ENCODE measurements at regions not wholly inside any gene's neighbourhood (a gene's known extent, or its start where the extent isn't known, plus 50 kb on each side); places are given as distances from the start of the nearest gene placed in this dataset.

- H3K9me3 Mint-ChIP-seq (ENCODE audit: low read depth): peaks cover 5% of the 10 kb centered on the region
Observed at GRCh38 chr1:57553666-57554065, 129.8 kb upstream of the DAB1 start.

GRCh38 chr1:57551476-57551875 lies 127.6 kb upstream of the DAB1 start:
- peaks cover 13% of the 10 kb centered on the region for H3K27me3 Mint-ChIP-seq (ENCODE audit: low read depth)
- DNase-seq (ENCODE audit: low spot score): no peak
- no peak overlapping the region for H3K27ac Mint-ChIP-seq (ENCODE audit: unreplicated experiment)
- peaks cover under 1% of the 10 kb centered on the region for H3K9me3 Mint-ChIP-seq (ENCODE audit: low read depth)
- TF ChIP-seq CTCF (IDR thresholded peaks at IDR 0.05): no peak
- no peaks in the 10 kb centered on the region for H3K36me3 Mint-ChIP-seq (ENCODE audit: low read depth)
- H3K4me3 Mint-ChIP-seq (ENCODE audit: unreplicated experiment): no peak overlapping the region
- H3K4me1 Mint-ChIP-seq (ENCODE audit: low read depth): no peaks in the 10 kb centered on the region

More at GRCh38 chr1:57553666-57554065, 129.8 kb upstream of the DAB1 start:
- no peak overlapping the region for H3K27ac Mint-ChIP-seq (ENCODE audit: unreplicated experiment)
- H3K4me1 Mint-ChIP-seq (ENCODE audit: low read depth): no peaks in the 10 kb centered on the region
- TF ChIP-seq CTCF (IDR thresholded peaks at IDR 0.05): no peak
- no peak overlapping the region for H3K4me3 Mint-ChIP-seq (ENCODE audit: unreplicated experiment)
- H3K36me3 Mint-ChIP-seq (ENCODE audit: low read depth): no peaks in the 10 kb centered on the region
- peaks cover 12% of the 10 kb centered on the region for H3K27me3 Mint-ChIP-seq (ENCODE audit: low read depth)
- DNase-seq (ENCODE audit: low spot score): no peak

- H3K27ac Mint-ChIP-seq (ENCODE audit: unreplicated experiment): no peak overlapping the region
- no peaks in the 10 kb centered on the region for H3K36me3 Mint-ChIP-seq (ENCODE audit: low read depth)
- no peak for TF ChIP-seq CTCF (IDR thresholded peaks at IDR 0.05)
- no peaks in the 10 kb centered on the region for H3K4me1 Mint-ChIP-seq (ENCODE audit: low read depth)
- no peak overlapping the region for H3K4me3 Mint-ChIP-seq (ENCODE audit: unreplicated experiment)
- no peaks in the 10 kb centered on the region for H3K9me3 Mint-ChIP-seq (ENCODE audit: low read depth)
- H3K27me3 Mint-ChIP-seq (ENCODE audit: low read depth): peaks cover 13% of the 10 kb centered on the region
- no peak for DNase-seq (ENCODE audit: low spot score)
Observed at GRCh38 chr1:57550092-57550491, 126.2 kb upstream of the DAB1 start.

GRCh38 chr1:57549300-57549699 lies 125.4 kb upstream of the DAB1 start:
- Mint-ChIP-seq H3K36me3 (ENCODE audit: low read depth) (no peaks in the 10 kb centered on the region), H3K4me1 (ENCODE audit: low read depth) (no peaks in the 10 kb centered on the region), H3K9me3 (ENCODE audit: low read depth) (peaks cover 2% of the 10 kb centered on the region), H3K27ac (ENCODE audit: unreplicated experiment) (no peak overlapping the region), H3K27me3 (ENCODE audit: low read depth) (peaks cover 13% of the 10 kb centered on the region), H3K4me3 (ENCODE audit: unreplicated experiment) (no peak overlapping the region)
- no peak for TF ChIP-seq CTCF (IDR thresholded peaks at IDR 0.05)
- DNase-seq (ENCODE audit: low spot score): no peak

- Mint-ChIP-seq H3K36me3 (ENCODE audit: low read depth) (no peaks in the 10 kb centered on the region), H3K4me1 (ENCODE audit: low read depth) (no peaks in the 10 kb centered on the region), H3K9me3 (ENCODE audit: low read depth) (peaks cover 2% of the 10 kb centered on the region), H3K27ac (ENCODE audit: unreplicated experiment) (no peak overlapping the region), H3K27me3 (ENCODE audit: low read depth) (peaks cover 1% of the 10 kb centered on the region), H3K4me3 (ENCODE audit: unreplicated experiment) (no peak overlapping the region)
- TF ChIP-seq CTCF (IDR thresholded peaks at IDR 0.05): no peak
- DNase-seq (ENCODE audit: low spot score): no peak
Observed at GRCh38 chr1:57546549-57547330, 122.9 kb upstream of the DAB1 start.

Measured in chondrocyte (in vitro differentiated cells).